Endothelial cell (in vitro differentiated cells): ENCODE measurements at regions not wholly inside any gene's neighbourhood (a gene's known extent, or its start where the extent isn't known, plus 50 kb on each side); places are given as distances from the start of the nearest gene placed in this dataset.

Source experiments
- DNase-seq: peaks from one replicate; pipeline ENCODE4 v3.0.0; 2021; ENCODE audit warnings: low spot score
- H3K27ac Mint-ChIP-seq: one replicate; pipeline ENCODE4 v1.8.0; 2021; ENCODE audit warnings: mixed read lengths, inconsistent platforms; ENCODE audit not compliant: unreplicated experiment
- H3K27me3 Mint-ChIP-seq: one replicate; pipeline ENCODE4 v1.8.0; 2021; ENCODE audit warnings: mild to moderate bottlenecking, moderate library complexity, mixed read lengths, inconsistent platforms; ENCODE audit not compliant: unreplicated experiment
- H3K36me3 Mint-ChIP-seq: one replicate; pipeline ENCODE4 v1.8.0; 2021; ENCODE audit warnings: mild to moderate bottlenecking, low read depth, mixed read lengths, inconsistent platforms; ENCODE audit not compliant: unreplicated experiment
- H3K4me1 Mint-ChIP-seq: one replicate; pipeline ENCODE4 v1.8.0; 2021; ENCODE audit warnings: mild to moderate bottlenecking, mixed read lengths, inconsistent platforms; ENCODE audit not compliant: unreplicated experiment
- H3K4me3 Mint-ChIP-seq: one replicate; pipeline ENCODE4 v1.8.0; 2021; ENCODE audit warnings: mild to moderate bottlenecking, mixed read lengths, inconsistent platforms; ENCODE audit not compliant: unreplicated experiment
- H3K9me3 Mint-ChIP-seq: one replicate; pipeline ENCODE4 v1.8.0; 2021; ENCODE audit warnings: mixed read lengths, inconsistent platforms; ENCODE audit not compliant: unreplicated experiment
- TF ChIP-seq, protein P1 (sequence below): fragments of 200-600 bp; sonication (generic); IDR thresholded peaks from one replicate; pipeline ENCODE4 v1.5.0; 2021; ENCODE audit warnings: antibody characterized with exemption; ENCODE audit not compliant: unreplicated experiment

DNA sequence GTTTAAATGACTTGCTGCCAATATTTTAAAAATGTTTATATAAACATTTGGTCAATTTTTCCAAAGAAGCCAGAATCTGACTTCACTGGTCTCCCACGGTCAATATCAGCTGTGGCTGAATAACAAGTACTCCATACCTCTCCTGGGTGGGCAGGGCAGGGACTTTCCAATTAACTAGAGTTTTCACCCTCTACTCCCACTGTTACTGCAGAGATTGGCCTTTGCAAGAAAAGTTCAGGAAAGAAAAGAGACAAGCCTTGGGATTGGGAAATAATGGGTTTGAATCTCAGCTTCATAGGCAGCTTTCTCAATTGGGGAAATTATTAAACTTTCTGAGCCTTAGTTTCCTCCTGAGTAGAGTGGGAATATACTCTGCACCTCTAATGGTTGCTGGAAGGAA is 236.9 kb downstream of the PRL start:
- Mint-ChIP-seq H3K27ac (no peak overlapping the region), H3K4me1 (peaks cover 6% of the 10 kb centered on the region), H3K9me3 (no peaks in the 10 kb centered on the region), H3K4me3 (no peak overlapping the region), H3K27me3 (no peaks in the 10 kb centered on the region), H3K36me3 (peaks cover 15% of the 10 kb centered on the region)
- TF ChIP-seq, protein P1, sequence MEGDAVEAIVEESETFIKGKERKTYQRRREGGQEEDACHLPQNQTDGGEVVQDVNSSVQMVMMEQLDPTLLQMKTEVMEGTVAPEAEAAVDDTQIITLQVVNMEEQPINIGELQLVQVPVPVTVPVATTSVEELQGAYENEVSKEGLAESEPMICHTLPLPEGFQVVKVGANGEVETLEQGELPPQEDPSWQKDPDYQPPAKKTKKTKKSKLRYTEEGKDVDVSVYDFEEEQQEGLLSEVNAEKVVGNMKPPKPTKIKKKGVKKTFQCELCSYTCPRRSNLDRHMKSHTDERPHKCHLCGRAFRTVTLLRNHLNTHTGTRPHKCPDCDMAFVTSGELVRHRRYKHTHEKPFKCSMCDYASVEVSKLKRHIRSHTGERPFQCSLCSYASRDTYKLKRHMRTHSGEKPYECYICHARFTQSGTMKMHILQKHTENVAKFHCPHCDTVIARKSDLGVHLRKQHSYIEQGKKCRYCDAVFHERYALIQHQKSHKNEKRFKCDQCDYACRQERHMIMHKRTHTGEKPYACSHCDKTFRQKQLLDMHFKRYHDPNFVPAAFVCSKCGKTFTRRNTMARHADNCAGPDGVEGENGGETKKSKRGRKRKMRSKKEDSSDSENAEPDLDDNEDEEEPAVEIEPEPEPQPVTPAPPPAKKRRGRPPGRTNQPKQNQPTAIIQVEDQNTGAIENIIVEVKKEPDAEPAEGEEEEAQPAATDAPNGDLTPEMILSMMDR = no peak
- DNase-seq = no peak

GRCh38 chr6:22062807-22063408 is 233.9 kb downstream of the PRL start:
- peaks cover 15% of the 10 kb centered on the region for H3K4me1 Mint-ChIP-seq
- peaks cover 4% of the 10 kb centered on the region for H3K36me3 Mint-ChIP-seq
- TF ChIP-seq, protein P1 = no peak
- no peak overlapping the region for H3K27ac Mint-ChIP-seq
- H3K27me3 Mint-ChIP-seq = no peaks in the 10 kb centered on the region
- no peak for DNase-seq
- no peak overlapping the region for H3K4me3 Mint-ChIP-seq
- no peaks in the 10 kb centered on the region for H3K9me3 Mint-ChIP-seq

- H3K27me3 Mint-ChIP-seq = no peaks in the 10 kb centered on the region
- DNase-seq = no peak
- no peak overlapping the region for H3K4me3 Mint-ChIP-seq
- H3K27ac Mint-ChIP-seq = no peak overlapping the region
- TF ChIP-seq, protein P1 = no peak
- peaks cover 15% of the 10 kb centered on the region for H3K4me1 Mint-ChIP-seq
- H3K36me3 Mint-ChIP-seq = peaks cover 4% of the 10 kb centered on the region
- H3K9me3 Mint-ChIP-seq = no peaks in the 10 kb centered on the region
Measured at GRCh38 chr6:22064558-22064957, 232.3 kb downstream of the PRL start.

GRCh38 chr6:22067122-22067521 is 229.7 kb downstream of the PRL start:
- H3K27me3 Mint-ChIP-seq = no peaks in the 10 kb centered on the region
- peaks cover 28% of the 10 kb centered on the region for H3K4me1 Mint-ChIP-seq
- H3K27ac Mint-ChIP-seq = no peak overlapping the region
- TF ChIP-seq, protein P1 = no peak
- no peak for DNase-seq
- H3K4me3 Mint-ChIP-seq = no peak overlapping the region
- H3K36me3 Mint-ChIP-seq = no peaks in the 10 kb centered on the region
- H3K9me3 Mint-ChIP-seq = no peaks in the 10 kb centered on the region

GRCh38 chr6:22067671-22068070 is 229.2 kb downstream of the PRL start:
- Mint-ChIP-seq H3K9me3 (no peaks in the 10 kb centered on the region), H3K27me3 (no peaks in the 10 kb centered on the region), H3K27ac (no peak overlapping the region), H3K36me3 (no peaks in the 10 kb centered on the region), H3K4me3 (no peak overlapping the region), H3K4me1 (peaks cover 29% of the 10 kb centered on the region)
- TF ChIP-seq, protein P1 = no peak
- no peak for DNase-seq
